ENCODE measurements at regions not wholly inside any gene's neighbourhood (a gene's known extent, or its start where the extent isn't known, plus 50 kb on each side); places are given as distances from the start of the nearest gene placed in this dataset.
"Not testable (repeated sequence)": the region's sequence is repeated elsewhere in the genome, so short reads cannot be mapped to it uniquely, and the experiment has no call there.

- not testable (repeated sequence) for DNase-seq
Observed at GRCh38 chr4:131883181-131883580, 1265.9 kb upstream of the PCDH10 start.

GRCh38 chr4:131925662-131926061, 1223.4 kb upstream of the PCDH10 start:
- DNase-seq: not testable (repeated sequence)

GRCh38 chr4:131967646-131968045, 1181.4 kb upstream of the PCDH10 start:
- DNase-seq: not testable (repeated sequence)

- DNase-seq: no peak
Observed at GRCh38 chr4:131974730-131975129, 1174.4 kb upstream of the PCDH10 start.

- DNase-seq: not testable (repeated sequence)
Observed at GRCh38 chr4:131975276-131976132, 1173.6 kb upstream of the PCDH10 start.

DNA sequence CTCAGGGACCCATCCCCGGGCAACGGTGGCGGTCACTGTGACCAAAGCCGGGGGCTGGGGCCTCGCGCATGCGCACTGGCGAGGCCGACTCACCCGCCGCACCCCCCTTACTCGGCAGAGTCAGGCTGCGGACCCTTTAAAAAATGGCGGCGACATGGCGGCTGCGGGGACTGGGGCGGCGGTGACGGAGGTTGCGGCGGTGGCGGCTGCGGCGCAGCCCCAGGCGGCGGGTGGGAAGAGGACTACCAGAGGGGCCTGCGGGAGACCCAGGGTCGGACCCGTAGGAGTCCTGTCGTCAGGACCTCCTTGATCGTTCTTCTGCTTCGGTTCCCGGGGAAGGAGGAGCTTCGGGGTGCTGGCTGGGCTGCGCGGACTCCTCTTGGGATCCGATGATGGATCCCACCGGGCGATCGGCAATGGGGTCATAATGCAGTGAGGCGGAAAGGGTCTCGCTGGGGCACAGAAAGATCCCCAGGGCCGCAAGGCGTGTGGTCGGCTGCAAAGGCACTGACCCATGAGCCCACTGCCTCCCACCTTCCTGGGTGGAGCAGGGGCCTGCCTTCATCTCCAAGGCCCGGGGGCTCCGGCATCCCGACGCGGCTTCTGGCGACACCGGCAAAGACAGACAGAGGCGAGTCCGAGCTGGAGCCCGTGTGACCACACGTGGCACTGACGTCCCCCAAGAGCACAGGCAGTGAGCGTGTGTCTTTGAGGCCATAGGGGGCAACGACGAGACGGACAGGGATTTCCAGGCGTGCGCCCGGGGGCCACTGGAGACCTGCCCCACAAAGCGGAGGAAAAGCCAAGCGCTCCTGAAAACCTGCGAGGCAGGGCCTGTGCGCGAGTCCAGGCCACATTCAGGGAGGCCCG, 1172.7 kb upstream of the PCDH10 start:
- DNase-seq: peak in 1 of 2 experiments; percentile 4

- DNase-seq: no peak
Observed at GRCh38 chr4:131978120-131978519, 1171.0 kb upstream of the PCDH10 start.

GRCh38 chr4:131989576-131989975, 1159.5 kb upstream of the PCDH10 start:
- DNase-seq: no peak

GRCh38 chr4:132001542-132001941, 1147.6 kb upstream of the PCDH10 start:
- no peak for DNase-seq

- DNase-seq: peak; percentile 75 to 90
Observed at GRCh38 chr4:132003593-132003992, 1145.5 kb upstream of the PCDH10 start.

DNA sequence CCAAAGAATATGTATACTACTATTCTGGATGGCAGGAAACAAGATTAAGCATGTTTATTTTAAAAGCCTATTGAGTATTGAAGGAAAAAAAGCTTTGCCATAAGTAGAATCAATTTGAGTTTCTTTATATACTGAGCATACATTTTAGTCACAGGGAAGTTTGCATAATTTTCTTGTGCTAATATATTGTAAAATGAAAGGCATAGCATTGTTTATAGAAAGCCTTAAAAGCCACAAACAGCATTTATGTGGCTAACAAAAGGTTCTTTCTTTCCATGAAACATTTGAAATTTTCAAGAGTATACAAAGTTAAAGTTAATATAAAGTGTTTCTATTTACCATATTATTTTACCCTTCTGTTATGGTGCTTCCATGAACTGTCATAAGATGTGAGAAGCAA, 1133.8 kb upstream of the PCDH10 start:
- DNase-seq: no peak

- no peak for DNase-seq
Observed at GRCh38 chr4:132016703-132017350, 1132.3 kb upstream of the PCDH10 start.

DNA sequence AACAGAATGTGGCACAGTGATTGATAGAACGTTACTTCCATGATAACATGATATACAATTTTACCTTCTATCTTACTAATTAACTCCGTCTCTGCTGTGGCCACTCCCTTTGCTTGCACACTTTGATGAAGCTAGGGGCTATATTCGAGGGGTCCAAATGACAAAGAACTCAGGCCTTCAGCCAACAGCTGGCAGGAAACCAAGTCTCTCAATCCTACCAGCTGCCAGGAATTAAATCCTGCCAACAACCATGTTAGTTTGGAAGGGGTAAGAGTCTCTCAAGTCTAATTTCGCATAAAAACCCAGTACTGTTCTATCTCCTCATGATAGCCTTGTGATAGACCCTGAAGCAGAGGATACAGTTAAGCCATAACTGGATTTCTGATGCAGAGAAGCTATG, 1122.9 kb upstream of the PCDH10 start:
- DNase-seq: peak; percentile 57 to 81

GRCh38 chr4:132026816-132027215, 1122.3 kb upstream of the PCDH10 start:
- DNase-seq: peak in 1 of 2 experiments; percentile 20

GRCh38 chr4:132056496-132056895, 1092.6 kb upstream of the PCDH10 start:
- no peak for DNase-seq

DNA sequence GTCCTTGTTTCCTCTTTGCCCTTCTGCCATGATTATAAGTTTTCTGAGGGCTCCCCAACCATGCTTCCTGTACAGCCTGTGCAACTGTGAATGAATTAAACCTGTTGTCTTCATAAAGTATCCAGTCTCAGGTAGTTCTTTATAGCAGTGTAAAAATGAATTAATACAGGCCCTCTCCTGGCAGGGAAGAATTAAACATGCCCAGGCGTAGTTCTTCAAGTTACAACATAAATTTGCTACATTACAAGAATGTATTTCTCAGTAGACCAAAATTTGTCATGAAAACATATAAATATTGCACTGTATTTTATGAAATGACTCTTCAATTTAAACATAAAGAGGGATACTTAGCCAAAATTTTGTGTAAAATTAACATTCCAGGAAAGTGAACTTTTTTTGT, 1089.9 kb upstream of the PCDH10 start:
- DNase-seq: no peak

DNA sequence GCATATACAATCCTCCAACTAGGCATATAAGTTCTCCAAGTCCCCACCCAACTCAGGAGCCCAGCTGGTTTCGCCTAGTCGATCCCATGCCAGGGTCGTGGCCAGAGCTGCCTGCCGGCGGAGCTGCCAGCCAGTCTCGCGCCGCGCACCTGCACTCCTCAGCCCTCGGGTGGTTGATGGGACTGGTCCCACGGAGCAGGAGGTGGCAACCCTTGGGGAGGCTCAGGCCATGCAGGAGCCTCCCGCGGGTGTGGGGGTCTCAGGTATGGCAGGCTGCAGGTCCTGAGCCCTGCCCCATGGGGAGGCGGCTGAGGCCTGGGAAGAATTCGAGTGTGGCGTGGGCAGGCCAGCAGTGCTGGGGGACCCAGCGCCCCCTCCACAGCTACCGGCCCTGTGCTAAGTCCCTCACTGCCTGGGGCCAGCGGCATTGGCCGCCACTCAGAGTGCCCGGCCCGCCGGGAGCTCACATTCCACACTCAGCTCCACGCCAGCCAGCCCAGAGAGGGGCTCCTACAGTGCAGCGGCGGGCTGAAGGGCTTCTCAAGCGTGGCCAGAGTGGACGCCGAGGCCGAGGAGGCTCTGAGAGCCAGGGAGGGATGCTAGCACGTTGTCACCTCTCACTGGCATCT, 1086.4 kb upstream of the PCDH10 start:
- DNase-seq: no peak

GRCh38 chr4:132063829-132064228, 1085.3 kb upstream of the PCDH10 start:
- peak in 1 of 2 experiments; percentile 19 for DNase-seq

DNA sequence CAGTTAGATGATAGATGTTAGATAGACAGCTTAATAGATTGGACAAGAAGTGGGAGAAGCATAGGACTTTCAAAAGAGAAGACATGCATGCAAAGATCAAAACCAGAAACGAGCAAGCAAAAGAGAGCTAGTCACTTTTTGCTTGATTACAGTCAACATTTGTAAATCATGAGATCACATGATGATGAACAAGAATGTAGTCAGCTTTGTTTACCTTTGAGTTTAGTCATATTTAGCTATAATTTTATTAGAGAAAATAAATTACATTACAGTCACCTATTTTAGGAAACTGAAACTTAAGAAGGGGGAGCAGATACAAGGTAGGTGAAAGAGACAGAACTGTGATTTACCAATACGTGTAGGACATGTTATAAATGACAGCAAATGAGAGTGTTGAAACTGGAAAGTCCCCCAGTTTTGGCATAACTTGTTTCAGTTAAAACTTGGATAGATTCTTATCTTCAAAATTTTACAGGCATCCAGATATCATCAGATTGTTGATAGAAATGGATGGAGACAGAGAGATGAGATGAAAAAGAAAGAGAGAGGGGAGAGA, 1083.1 kb upstream of the PCDH10 start:
- DNase-seq: no peak

DNA sequence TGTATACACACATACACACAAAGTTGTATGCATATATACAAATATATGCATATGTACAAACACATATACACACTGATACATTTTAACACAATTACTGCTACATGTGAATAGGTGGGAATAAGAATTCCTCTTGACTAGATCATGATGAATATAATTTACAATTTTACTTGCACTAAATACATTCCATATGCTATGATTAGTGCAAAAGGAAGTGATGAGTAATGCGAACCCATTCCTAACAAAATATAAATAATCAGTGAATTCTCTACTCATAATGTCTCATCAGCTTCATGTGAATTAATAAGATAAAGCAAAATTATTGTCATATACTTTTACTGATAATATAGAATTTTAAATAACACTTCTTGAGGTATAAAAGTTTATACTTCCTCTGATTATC, 1077.3 kb upstream of the PCDH10 start:
- no peak for DNase-seq

DNA sequence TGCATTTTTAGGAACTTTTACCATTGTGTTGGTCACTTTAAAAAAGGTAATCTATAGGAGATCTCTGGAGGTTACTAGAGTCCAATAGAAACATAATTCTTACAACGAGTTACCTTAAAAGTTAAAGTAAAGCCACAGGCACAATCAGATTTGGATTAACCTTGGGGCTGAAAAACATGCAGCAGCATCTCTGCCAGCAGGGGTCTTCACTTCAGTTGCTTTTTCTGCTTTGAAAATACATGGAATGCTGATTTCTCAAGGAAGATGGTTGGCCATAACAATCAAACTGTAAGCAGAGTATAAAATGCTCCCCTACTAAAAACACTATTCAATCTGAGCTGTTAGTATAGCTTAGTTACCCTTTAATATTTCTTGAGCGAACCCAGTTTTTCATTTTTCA, 1072.3 kb upstream of the PCDH10 start:
- DNase-seq: no peak

- no peak for DNase-seq
Observed at GRCh38 chr4:132085105-132085504, 1064.0 kb upstream of the PCDH10 start.

Data from NCI-H524 (cell line).